WTC11 (cell line): ENCODE measurements at regions not wholly inside any gene's neighbourhood (a gene's known extent, or its start where the extent isn't known, plus 50 kb on each side); places are given as distances from the start of the nearest gene placed in this dataset.

Experiments used
- ATAC-seq: fragments of 200-7000 bp; cut with Tn5 transposase; 2 replicates; pipeline ENCODE4 v1.10.0; 2021; ENCODE audit warnings: mild to moderate bottlenecking, moderate library complexity
- CTCF ChIA-PET: fragments of 300-600 bp; sonication (Branson Sonifier 250); formaldehyde crosslinking; loops from one replicate; lab custom pipeline; 2021; ENCODE audit warnings: antibody characterized with exemption; lab: Charles Lee
- POLR2A ChIA-PET: fragments of 350-600 bp; sonication (Branson Sonifier 250); formaldehyde crosslinking; loops from one replicate; lab custom pipeline; 2021; ENCODE audit warnings: antibody characterized with exemption; lab: Charles Lee
- DNase-seq: peaks from one replicate; pipeline ENCODE4 v3.0.0; 2021; ENCODE audit warnings: low spot score
- H3K27ac Mint-ChIP-seq: 2 replicates; pipeline ENCODE4 v1.8.0; 2021; ENCODE audit warnings: mixed read lengths
- H3K27me3 Mint-ChIP-seq: 2 replicates; pipeline ENCODE4 v1.8.0; 2021; ENCODE audit warnings: low read depth, mild to moderate bottlenecking, moderate library complexity, mixed read lengths
- H3K36me3 Mint-ChIP-seq: 2 replicates; pipeline ENCODE4 v1.8.0; 2021; ENCODE audit warnings: mixed read lengths
- H3K4me1 Mint-ChIP-seq: 2 replicates; pipeline ENCODE4 v1.8.0; 2022; ENCODE audit warnings: mixed read lengths
- H3K4me3 Mint-ChIP-seq: 2 replicates; pipeline ENCODE4 v1.8.0; 2021; ENCODE audit warnings: mild to moderate bottlenecking, moderate library complexity, mixed read lengths
- H3K9me3 Mint-ChIP-seq: 2 replicates; pipeline ENCODE4 v1.8.0; 2021; ENCODE audit warnings: mixed read lengths
- ELF4 ChIP-seq: sonication (generic); formaldehyde crosslinking; IDR thresholded peaks from 2 replicates; pipeline ENCODE4 v1.8.1; 2022; ENCODE audit warnings: low read depth, mild to moderate bottlenecking, moderate library complexity, missing genetic modification reagents
- EMX1 ChIP-seq: fragments of 250-450 bp; sonication (Bioruptor Pico); IDR thresholded peaks from 2 replicates; pipeline ENCODE4 v1.8.0; 2021; ENCODE audit warnings: mild to moderate bottlenecking
- ETV6 ChIP-seq: sonication (generic); formaldehyde crosslinking; IDR thresholded peaks from 2 replicates; pipeline ENCODE4 v1.8.1; 2022; ENCODE audit warnings: mild to moderate bottlenecking, missing genetic modification reagents
- FOXJ3 ChIP-seq: sonication (generic); formaldehyde crosslinking; IDR thresholded peaks from 2 replicates; pipeline ENCODE4 v1.9.0; 2021; ENCODE audit warnings: missing genetic modification reagents, mild to moderate bottlenecking, borderline replicate concordance
- FOXP1 ChIP-seq: sonication (generic); formaldehyde crosslinking; IDR thresholded peaks from 2 replicates; pipeline ENCODE4 v1.8.0; 2022; ENCODE audit warnings: missing genetic modification reagents, mild to moderate bottlenecking, moderate library complexity, borderline replicate concordance
- GABPB1 ChIP-seq: sonication (generic); formaldehyde crosslinking; IDR thresholded peaks from 2 replicates; pipeline ENCODE4 v1.8.1; 2023; ENCODE audit warnings: mild to moderate bottlenecking, missing genetic modification reagents
- IRF2 ChIP-seq: sonication (generic); formaldehyde crosslinking; IDR thresholded peaks from 2 replicates; pipeline ENCODE4 v1.8.0; 2022; ENCODE audit warnings: low read depth, missing genetic modification reagents, borderline replicate concordance
- JUN ChIP-seq: sonication (generic); formaldehyde crosslinking; IDR thresholded peaks from 2 replicates; pipeline ENCODE4 v1.8.0; 2023; ENCODE audit warnings: mild to moderate bottlenecking, missing genetic modification reagents
- NR2C2 ChIP-seq: sonication (generic); formaldehyde crosslinking; IDR thresholded peaks from 2 replicates; pipeline ENCODE4 v1.8.0; 2022; ENCODE audit warnings: mild to moderate bottlenecking, missing genetic modification reagents
- OVOL2 ChIP-seq: fragments of 250-450 bp; sonication (Bioruptor Pico); IDR thresholded peaks from 2 replicates; pipeline ENCODE4 v1.9.0; 2021; ENCODE audit warnings: mild to moderate bottlenecking, borderline replicate concordance
- RELA ChIP-seq: sonication (generic); formaldehyde crosslinking; IDR thresholded peaks from 2 replicates; pipeline ENCODE4 v1.8.1; 2022; ENCODE audit warnings: missing genetic modification reagents, mild to moderate bottlenecking, borderline replicate concordance
- SOX15 ChIP-seq: fragments of 250-450 bp; sonication (Bioruptor Pico); IDR thresholded peaks from 2 replicates; pipeline ENCODE4 v1.9.0; 2021; ENCODE audit warnings: mild to moderate bottlenecking
- TP53 ChIP-seq: sonication (generic); formaldehyde crosslinking; IDR thresholded peaks from 2 replicates; pipeline ENCODE4 v1.8.1; 2023; ENCODE audit warnings: mild to moderate bottlenecking, missing genetic modification reagents
- ZBTB21 ChIP-seq: sonication (generic); formaldehyde crosslinking; IDR thresholded peaks from 2 replicates; pipeline ENCODE4 v1.8.1; 2023; ENCODE audit warnings: mild to moderate bottlenecking, missing genetic modification reagents, borderline replicate concordance
- ZNF121 ChIP-seq: sonication (generic); formaldehyde crosslinking; IDR thresholded peaks from 2 replicates; pipeline ENCODE4 v1.8.0; 2023; ENCODE audit warnings: missing genetic modification reagents
- ZNF263 ChIP-seq: sonication (generic); formaldehyde crosslinking; IDR thresholded peaks from 2 replicates; pipeline ENCODE4 v1.8.1; 2022; ENCODE audit warnings: low read depth, mild to moderate bottlenecking, moderate library complexity, missing genetic modification reagents
- ZNF416 ChIP-seq: fragments of 250-450 bp; sonication (Bioruptor Pico); IDR thresholded peaks from 2 replicates; pipeline ENCODE4 v1.9.0; 2021; ENCODE audit warnings: mild to moderate bottlenecking, inconsistent platforms
- TF ChIP-seq, protein P1 (sequence below): fragments of 250-450 bp; sonication (Bioruptor Pico); IDR thresholded peaks from 2 replicates; pipeline ENCODE4 v1.9.0; 2021; ENCODE audit warnings: mild to moderate bottlenecking
- TF ChIP-seq, protein P2 (sequence below): sonication (generic); formaldehyde crosslinking; IDR thresholded peaks from 2 replicates; pipeline ENCODE4 v1.8.1; 2023; ENCODE audit warnings: mild to moderate bottlenecking, missing genetic modification reagents, borderline replicate concordance
- TF ChIP-seq, protein P3 (sequence below): sonication (generic); formaldehyde crosslinking; IDR thresholded peaks from 2 replicates; pipeline ENCODE4 v1.8.1; 2023; ENCODE audit warnings: mild to moderate bottlenecking, missing genetic modification reagents
- TF ChIP-seq, protein P4 (sequence below): sonication (generic); formaldehyde crosslinking; conservative IDR thresholded peaks from 2 replicates; pipeline ENCODE4 v1.8.1; 2023; ENCODE audit warnings: mild to moderate bottlenecking, low read depth, missing genetic modification reagents, moderate library complexity
- TF ChIP-seq, protein P5 (sequence below): sonication (generic); formaldehyde crosslinking; IDR thresholded peaks from 2 replicates; pipeline ENCODE4 v1.8.0; 2023; ENCODE audit warnings: missing genetic modification reagents

DNA sequence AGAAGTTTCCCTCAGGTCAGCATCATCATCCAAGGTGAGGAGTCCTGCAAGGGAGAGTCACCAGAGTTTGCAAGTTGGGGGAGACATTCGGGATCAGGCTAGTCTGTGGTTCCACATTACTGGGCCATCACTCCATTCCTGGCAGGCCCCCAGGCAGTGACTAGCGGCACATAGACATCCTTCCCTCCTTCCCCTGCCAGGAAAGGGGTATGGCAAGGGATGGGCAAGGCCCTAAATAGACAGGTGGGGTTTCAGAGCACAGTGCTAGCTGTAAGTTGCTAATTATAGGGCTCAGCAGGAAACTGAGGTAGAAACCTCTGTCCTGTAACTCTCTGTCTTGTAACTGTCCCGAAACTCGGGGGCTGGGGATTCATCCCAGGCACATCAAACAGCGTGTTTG lies 215.2 kb upstream of the ROPN1 start:
- CTCF ChIA-PET: no interaction called here
- H3K27ac Mint-ChIP-seq: no peak overlapping the region

DNA sequence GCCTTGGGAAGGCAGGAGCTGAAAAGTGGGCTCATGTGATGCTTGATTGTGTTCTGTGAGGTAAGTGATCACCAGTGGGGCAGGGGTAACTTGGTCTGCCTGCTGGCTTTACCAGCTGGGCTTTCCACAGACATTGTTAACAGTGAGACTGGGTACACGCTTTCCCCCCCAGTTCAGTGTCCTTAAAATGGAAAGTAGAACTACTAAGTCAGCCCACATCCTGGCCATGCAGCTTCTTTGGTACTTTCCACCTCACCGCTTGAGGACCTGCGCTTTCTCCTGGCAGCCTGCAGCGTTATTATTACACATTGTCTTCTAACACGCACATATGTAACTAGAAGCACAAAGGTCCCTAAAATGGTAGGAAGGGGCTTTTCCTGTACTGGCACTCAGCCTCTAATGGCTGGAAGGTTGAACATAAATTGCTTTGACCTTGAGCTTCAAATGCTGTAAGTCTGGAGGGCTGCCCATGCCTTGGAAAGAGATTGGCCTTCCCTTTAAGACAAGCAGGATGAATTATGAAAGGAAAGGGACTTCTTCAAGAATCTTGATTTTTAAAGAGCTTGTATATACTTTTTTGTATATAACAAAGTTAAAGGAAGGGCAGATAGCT lies 216.1 kb upstream of the ROPN1 start:
- CTCF ChIA-PET: interaction anchor here (0.6 to 1.2 kb wide), 2 partner anchors 39 to 175 kb away, joined by 3 read pairs; partner anchors contain the start of gene KALRN
- ATAC-seq (no peak), DNase-seq (no peak)
- POLR2A ChIA-PET: no interaction called here
- Mint-ChIP-seq H3K4me1 (peaks cover 13% of the 10 kb centered on the region), H3K4me3 (no peak overlapping the region), H3K36me3 (no peaks in the 10 kb centered on the region), H3K9me3 (no peaks in the 10 kb centered on the region), H3K27me3 (no peaks in the 10 kb centered on the region), H3K27ac (no peak overlapping the region)
- no peak for TF ChIP-seq EMX1 (CRISPR knock-in tag)

More for the DNA sequence above, 215.2 kb upstream of the ROPN1 start:
- no peak for DNase-seq
- TF ChIP-seq ETV6 (CRISPR knock-in tag) (no peak), ELF4 (CRISPR knock-in tag) (no peak), ZNF263 (CRISPR knock-in tag) (no peak), IRF2 (no peak), ZNF416 (CRISPR knock-in tag) (no peak), JUN (CRISPR knock-in tag) (no peak), FOXP1 (CRISPR knock-in tag) (no peak), ZBTB21 (CRISPR knock-in tag) (no peak), RELA (CRISPR knock-in tag) (no peak)
- TF ChIP-seq, protein P1, sequence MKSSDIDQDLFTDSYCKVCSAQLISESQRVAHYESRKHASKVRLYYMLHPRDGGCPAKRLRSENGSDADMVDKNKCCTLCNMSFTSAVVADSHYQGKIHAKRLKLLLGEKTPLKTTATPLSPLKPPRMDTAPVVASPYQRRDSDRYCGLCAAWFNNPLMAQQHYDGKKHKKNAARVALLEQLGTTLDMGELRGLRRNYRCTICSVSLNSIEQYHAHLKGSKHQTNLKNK (CRISPR knock-in tag): no peak
- TF ChIP-seq, protein P2, sequence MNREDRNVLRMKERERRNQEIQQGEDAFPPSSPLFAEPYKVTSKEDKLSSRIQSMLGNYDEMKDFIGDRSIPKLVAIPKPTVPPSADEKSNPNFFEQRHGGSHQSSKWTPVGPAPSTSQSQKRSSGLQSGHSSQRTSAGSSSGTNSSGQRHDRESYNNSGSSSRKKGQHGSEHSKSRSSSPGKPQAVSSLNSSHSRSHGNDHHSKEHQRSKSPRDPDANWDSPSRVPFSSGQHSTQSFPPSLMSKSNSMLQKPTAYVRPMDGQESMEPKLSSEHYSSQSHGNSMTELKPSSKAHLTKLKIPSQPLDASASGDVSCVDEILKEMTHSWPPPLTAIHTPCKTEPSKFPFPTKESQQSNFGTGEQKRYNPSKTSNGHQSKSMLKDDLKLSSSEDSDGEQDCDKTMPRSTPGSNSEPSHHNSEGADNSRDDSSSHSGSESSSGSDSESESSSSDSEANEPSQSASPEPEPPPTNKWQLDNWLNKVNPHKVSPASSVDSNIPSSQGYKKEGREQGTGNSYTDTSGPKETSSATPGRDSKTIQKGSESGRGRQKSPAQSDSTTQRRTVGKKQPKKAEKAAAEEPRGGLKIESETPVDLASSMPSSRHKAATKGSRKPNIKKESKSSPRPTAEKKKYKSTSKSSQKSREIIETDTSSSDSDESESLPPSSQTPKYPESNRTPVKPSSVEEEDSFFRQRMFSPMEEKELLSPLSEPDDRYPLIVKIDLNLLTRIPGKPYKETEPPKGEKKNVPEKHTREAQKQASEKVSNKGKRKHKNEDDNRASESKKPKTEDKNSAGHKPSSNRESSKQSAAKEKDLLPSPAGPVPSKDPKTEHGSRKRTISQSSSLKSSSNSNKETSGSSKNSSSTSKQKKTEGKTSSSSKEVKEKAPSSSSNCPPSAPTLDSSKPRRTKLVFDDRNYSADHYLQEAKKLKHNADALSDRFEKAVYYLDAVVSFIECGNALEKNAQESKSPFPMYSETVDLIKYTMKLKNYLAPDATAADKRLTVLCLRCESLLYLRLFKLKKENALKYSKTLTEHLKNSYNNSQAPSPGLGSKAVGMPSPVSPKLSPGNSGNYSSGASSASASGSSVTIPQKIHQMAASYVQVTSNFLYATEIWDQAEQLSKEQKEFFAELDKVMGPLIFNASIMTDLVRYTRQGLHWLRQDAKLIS (CRISPR knock-in tag): no peak
- no peaks in the 10 kb centered on the region for H3K9me3 Mint-ChIP-seq
- ATAC-seq: no peak
- peaks cover 12% of the 10 kb centered on the region for H3K4me1 Mint-ChIP-seq
- POLR2A ChIA-PET: no interaction called here
- H3K4me3 Mint-ChIP-seq: no peak overlapping the region
- H3K36me3 Mint-ChIP-seq: no peaks in the 10 kb centered on the region
- H3K27me3 Mint-ChIP-seq: no peaks in the 10 kb centered on the region

DNA sequence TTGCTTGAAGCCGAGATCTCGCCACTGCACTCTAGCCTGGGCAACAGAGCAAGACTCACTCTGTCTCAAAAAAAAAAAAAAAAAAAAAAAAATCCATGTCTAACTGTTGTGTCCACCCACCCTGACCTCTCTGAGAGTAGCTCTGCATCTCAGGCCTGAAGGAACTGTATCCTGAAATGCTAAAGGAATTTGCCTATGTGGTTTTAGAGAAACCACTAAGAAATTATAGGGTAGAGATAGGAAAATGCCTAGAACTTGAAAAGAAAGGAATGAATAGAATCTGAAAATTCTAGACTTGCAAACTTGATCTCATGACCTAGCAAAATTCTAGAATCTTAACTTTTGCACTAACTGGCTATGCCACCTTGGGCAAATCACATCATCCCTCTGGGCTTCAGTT lies 217.5 kb upstream of the ROPN1 start:
- H3K4me1 Mint-ChIP-seq: peaks cover 11% of the 10 kb centered on the region
- POLR2A ChIA-PET: no interaction called here
- no peak for TF ChIP-seq ETV6 (CRISPR knock-in tag)
- TF ChIP-seq, protein P3, sequence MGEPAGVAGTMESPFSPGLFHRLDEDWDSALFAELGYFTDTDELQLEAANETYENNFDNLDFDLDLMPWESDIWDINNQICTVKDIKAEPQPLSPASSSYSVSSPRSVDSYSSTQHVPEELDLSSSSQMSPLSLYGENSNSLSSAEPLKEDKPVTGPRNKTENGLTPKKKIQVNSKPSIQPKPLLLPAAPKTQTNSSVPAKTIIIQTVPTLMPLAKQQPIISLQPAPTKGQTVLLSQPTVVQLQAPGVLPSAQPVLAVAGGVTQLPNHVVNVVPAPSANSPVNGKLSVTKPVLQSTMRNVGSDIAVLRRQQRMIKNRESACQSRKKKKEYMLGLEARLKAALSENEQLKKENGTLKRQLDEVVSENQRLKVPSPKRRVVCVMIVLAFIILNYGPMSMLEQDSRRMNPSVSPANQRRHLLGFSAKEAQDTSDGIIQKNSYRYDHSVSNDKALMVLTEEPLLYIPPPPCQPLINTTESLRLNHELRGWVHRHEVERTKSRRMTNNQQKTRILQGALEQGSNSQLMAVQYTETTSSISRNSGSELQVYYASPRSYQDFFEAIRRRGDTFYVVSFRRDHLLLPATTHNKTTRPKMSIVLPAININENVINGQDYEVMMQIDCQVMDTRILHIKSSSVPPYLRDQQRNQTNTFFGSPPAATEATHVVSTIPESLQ (CRISPR knock-in tag): no peak
- TF ChIP-seq FOXJ3: no peak
- TF ChIP-seq TP53 (CRISPR knock-in tag): no peak
- no peak for TF ChIP-seq GABPB1 (CRISPR knock-in tag)
- TF ChIP-seq NR2C2 (CRISPR knock-in tag): no peak
- no peak for TF ChIP-seq JUN (CRISPR knock-in tag)
- no peak for TF ChIP-seq ZNF121
- TF ChIP-seq, protein P4, sequence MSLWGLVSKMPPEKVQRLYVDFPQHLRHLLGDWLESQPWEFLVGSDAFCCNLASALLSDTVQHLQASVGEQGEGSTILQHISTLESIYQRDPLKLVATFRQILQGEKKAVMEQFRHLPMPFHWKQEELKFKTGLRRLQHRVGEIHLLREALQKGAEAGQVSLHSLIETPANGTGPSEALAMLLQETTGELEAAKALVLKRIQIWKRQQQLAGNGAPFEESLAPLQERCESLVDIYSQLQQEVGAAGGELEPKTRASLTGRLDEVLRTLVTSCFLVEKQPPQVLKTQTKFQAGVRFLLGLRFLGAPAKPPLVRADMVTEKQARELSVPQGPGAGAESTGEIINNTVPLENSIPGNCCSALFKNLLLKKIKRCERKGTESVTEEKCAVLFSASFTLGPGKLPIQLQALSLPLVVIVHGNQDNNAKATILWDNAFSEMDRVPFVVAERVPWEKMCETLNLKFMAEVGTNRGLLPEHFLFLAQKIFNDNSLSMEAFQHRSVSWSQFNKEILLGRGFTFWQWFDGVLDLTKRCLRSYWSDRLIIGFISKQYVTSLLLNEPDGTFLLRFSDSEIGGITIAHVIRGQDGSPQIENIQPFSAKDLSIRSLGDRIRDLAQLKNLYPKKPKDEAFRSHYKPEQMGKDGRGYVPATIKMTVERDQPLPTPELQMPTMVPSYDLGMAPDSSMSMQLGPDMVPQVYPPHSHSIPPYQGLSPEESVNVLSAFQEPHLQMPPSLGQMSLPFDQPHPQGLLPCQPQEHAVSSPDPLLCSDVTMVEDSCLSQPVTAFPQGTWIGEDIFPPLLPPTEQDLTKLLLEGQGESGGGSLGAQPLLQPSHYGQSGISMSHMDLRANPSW (CRISPR knock-in tag): no peak
- TF ChIP-seq, protein P5, sequence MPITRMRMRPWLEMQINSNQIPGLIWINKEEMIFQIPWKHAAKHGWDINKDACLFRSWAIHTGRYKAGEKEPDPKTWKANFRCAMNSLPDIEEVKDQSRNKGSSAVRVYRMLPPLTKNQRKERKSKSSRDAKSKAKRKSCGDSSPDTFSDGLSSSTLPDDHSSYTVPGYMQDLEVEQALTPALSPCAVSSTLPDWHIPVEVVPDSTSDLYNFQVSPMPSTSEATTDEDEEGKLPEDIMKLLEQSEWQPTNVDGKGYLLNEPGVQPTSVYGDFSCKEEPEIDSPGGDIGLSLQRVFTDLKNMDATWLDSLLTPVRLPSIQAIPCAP: no peak
- TF ChIP-seq OVOL2: no peak
- no peak for TF ChIP-seq SOX15

More for the DNA sequence above, 217.5 kb upstream of the ROPN1 start:
- ATAC-seq (no peak), DNase-seq (no peak)
- H3K27ac Mint-ChIP-seq: no peak overlapping the region
- no peak overlapping the region for H3K4me3 Mint-ChIP-seq
- CTCF ChIA-PET: interaction anchor here (0.7 kb wide), 1 partner anchor 13 kb away, joined by 4 read pairs; no protein-coding TSS in a partner anchor
- H3K36me3 Mint-ChIP-seq: no peaks in the 10 kb centered on the region
- no peaks in the 10 kb centered on the region for H3K27me3 Mint-ChIP-seq
- no peaks in the 10 kb centered on the region for H3K9me3 Mint-ChIP-seq
